Peyer's patch (tissue), 4 donors: ENCODE measurements at regions not wholly inside any gene's neighbourhood (a gene's known extent, or its start where the extent isn't known, plus 50 kb on each side); places are given as distances from the start of the nearest gene placed in this dataset.

Experiments
- POLR2A ChIP-seq, 2 donors: fragments of 450-650 bp; IDR thresholded peaks; one replicate each; pipeline ENCODE4 v1.5.1; 2017; ENCODE audit warnings: antibody characterized with exemption in 2 of 2, mild to moderate bottlenecking in 2 of 2, moderate library complexity in 2 of 2
- TF ChIP-seq, protein P1 (sequence below), 6 experiments: fragments of 450-650 bp in 4 of 6; fragments of 200-600 bp in 2 of 6; sonication (generic) in 1 of 6; IDR thresholded peaks; one replicate each; pipeline ENCODE4 v1.5.1; 2017 to 2019; ENCODE audit warnings: antibody characterized with exemption in 6 of 6, mild to moderate bottlenecking in 3 of 6, moderate library complexity in 1 of 6

DNA sequence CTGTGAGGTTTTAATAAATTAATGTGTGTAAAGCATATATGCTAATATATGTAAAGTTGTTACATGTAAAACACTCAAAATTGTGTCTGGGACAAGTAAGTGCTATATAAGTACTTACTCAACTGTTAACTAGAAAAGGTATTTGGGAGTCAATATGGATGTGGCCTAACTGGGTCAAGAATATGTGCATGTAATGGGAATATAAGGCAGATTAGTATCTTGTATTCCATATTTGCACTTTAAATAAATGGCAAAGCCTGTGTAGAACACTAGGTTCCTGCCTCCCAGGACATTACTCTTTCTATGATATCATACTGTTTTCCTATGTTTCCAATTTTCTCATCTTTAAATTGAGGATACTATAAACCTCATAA lies 270.6 kb downstream of the FBXO8 start:
- TF ChIP-seq, protein P1, sequence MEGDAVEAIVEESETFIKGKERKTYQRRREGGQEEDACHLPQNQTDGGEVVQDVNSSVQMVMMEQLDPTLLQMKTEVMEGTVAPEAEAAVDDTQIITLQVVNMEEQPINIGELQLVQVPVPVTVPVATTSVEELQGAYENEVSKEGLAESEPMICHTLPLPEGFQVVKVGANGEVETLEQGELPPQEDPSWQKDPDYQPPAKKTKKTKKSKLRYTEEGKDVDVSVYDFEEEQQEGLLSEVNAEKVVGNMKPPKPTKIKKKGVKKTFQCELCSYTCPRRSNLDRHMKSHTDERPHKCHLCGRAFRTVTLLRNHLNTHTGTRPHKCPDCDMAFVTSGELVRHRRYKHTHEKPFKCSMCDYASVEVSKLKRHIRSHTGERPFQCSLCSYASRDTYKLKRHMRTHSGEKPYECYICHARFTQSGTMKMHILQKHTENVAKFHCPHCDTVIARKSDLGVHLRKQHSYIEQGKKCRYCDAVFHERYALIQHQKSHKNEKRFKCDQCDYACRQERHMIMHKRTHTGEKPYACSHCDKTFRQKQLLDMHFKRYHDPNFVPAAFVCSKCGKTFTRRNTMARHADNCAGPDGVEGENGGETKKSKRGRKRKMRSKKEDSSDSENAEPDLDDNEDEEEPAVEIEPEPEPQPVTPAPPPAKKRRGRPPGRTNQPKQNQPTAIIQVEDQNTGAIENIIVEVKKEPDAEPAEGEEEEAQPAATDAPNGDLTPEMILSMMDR (IDR thresholded peaks at IDR 0.05): no peak
- no peak for TF ChIP-seq POLR2A (IDR thresholded peaks at IDR 0.05)
